ENCODE measurements at regions not wholly inside any gene's neighbourhood (a gene's known extent, or its start where the extent isn't known, plus 50 kb on each side); places are given as distances from the start of the nearest gene placed in this dataset.

DNA sequence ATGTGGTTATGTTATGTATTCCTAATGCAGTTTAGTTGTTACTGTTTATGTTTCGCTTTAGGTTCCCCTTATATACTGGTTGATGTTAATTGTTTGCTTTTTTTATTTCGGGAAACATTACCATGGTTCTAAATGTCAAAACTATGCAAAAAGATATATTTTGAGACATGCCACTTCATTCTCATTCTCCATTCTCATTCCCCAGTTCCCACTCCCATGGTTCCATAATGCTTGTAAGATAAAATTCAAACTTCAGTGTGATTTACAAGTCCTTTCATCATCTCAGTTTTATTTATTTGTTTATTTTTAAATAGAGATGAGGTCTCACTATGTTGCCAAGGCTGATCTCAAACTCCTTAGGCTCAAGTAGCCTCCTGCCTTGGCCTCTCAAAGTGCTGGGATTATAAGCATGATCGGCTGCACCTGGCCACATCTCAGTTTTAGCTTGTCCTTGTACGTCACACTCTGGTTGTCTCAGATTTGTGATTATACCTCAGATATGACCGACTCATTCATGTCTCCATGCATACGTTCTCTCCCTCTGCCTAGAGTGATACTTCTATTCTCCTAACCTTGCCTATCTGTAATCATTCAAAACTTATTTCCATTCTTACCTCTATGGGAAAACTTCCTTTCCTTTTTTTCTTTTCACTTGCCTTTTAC lies 407.8 kb upstream of the RGS6 start:
- H3K27ac ChIP-seq = no peak overlapping the region
- CTCF ChIA-PET = interaction anchor here (0.6 kb wide), 1 partner anchor 26 kb away, joined by 5 read pairs; no protein-coding TSS in a partner anchor
- POLR2A ChIA-PET (ENCODE audit: low non-redundant PET) = no interaction called here

DNA sequence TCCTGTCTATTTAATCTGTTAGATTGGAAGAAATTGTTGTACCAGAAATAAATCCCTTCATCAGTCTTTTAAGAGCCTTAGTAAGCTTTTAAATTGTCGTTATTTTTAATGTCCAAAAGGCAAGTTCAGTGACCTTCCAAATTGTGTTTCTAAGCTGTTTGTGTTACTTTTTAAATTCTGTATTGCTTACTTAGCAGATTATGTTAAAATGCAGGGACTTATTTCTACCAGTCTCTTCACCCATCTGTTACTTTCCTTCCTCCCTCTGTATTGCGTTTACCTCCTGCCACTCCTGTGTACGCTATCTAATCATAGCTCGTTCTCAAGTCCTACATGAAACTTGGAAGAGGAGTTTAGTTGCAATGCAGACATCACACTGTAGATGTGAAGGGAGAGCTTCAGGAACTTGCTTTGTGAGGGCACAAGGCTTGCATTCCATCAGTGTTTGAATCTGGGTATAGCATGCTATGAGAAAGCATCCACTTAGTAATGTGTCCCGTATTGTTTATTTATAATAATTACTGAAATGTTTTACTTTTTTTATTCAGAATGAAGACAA lies 406.5 kb upstream of the RGS6 start:
- POLR2A ChIA-PET (ENCODE audit: low non-redundant PET) = no interaction called here
- H3K27ac ChIP-seq = no peak overlapping the region
- CTCF ChIA-PET = interaction anchor here (0.5 to 0.6 kb wide), 2 partner anchors 15 to 172 kb away, joined by 3 read pairs; no protein-coding TSS in a partner anchor
- DNase-seq (ENCODE audit: low spot score) = no peak
- TF ChIP-seq, protein P1, sequence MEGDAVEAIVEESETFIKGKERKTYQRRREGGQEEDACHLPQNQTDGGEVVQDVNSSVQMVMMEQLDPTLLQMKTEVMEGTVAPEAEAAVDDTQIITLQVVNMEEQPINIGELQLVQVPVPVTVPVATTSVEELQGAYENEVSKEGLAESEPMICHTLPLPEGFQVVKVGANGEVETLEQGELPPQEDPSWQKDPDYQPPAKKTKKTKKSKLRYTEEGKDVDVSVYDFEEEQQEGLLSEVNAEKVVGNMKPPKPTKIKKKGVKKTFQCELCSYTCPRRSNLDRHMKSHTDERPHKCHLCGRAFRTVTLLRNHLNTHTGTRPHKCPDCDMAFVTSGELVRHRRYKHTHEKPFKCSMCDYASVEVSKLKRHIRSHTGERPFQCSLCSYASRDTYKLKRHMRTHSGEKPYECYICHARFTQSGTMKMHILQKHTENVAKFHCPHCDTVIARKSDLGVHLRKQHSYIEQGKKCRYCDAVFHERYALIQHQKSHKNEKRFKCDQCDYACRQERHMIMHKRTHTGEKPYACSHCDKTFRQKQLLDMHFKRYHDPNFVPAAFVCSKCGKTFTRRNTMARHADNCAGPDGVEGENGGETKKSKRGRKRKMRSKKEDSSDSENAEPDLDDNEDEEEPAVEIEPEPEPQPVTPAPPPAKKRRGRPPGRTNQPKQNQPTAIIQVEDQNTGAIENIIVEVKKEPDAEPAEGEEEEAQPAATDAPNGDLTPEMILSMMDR (conservative IDR thresholded peaks at IDR 0.05; ENCODE audit: low read depth) = no peak

More for the DNA sequence above, 407.8 kb upstream of the RGS6 start:
- no peak for DNase-seq (ENCODE audit: low spot score)
- TF ChIP-seq, protein P1 (conservative IDR thresholded peaks at IDR 0.05; ENCODE audit: low read depth) = no peak

- ChIA-PET CTCF (interaction anchor here (0.5 kb wide), 1 partner anchor 22 kb away, joined by 4 read pairs; no protein-coding TSS in a partner anchor), POLR2A (ENCODE audit: low non-redundant PET) (no interaction called here)
- TF ChIP-seq, protein P1 (conservative IDR thresholded peaks at IDR 0.05; ENCODE audit: low read depth) = no peak
- no peak for DNase-seq (ENCODE audit: low spot score)
- no peak overlapping the region for H3K27ac ChIP-seq
Measured at GRCh38 chr14:71526388-71526787, 405.8 kb upstream of the RGS6 start.

GRCh38 chr14:71527838-71528237 lies 404.4 kb upstream of the RGS6 start:
- CTCF ChIA-PET = interaction anchor here (0.6 kb wide), 1 partner anchor 561 kb away, joined by 3 read pairs; no protein-coding TSS in a partner anchor
- DNase-seq (ENCODE audit: low spot score) = no peak
- TF ChIP-seq, protein P1 (conservative IDR thresholded peaks at IDR 0.05; ENCODE audit: low read depth) = no peak
- H3K27ac ChIP-seq = no peak overlapping the region
- POLR2A ChIA-PET (ENCODE audit: low non-redundant PET) = no interaction called here

GRCh38 chr14:71529848-71530247 lies 402.4 kb upstream of the RGS6 start:
- no peak overlapping the region for H3K27ac ChIP-seq
- TF ChIP-seq, protein P1 (conservative IDR thresholded peaks at IDR 0.05; ENCODE audit: low read depth) = no peak
- POLR2A ChIA-PET (ENCODE audit: low non-redundant PET) = no interaction called here
- CTCF ChIA-PET = interaction anchor here (0.6 kb wide), 1 partner anchor 25 kb away, joined by 4 read pairs; no protein-coding TSS in a partner anchor
- no peak for DNase-seq (ENCODE audit: low spot score)

GRCh38 chr14:71532344-71532743 lies 399.9 kb upstream of the RGS6 start:
- TF ChIP-seq, protein P1 (conservative IDR thresholded peaks at IDR 0.05; ENCODE audit: low read depth) = no peak
- CTCF ChIA-PET = no interaction called here
- no peak overlapping the region for H3K27ac ChIP-seq
- POLR2A ChIA-PET (ENCODE audit: low non-redundant PET) = no interaction called here
- no peak for DNase-seq (ENCODE audit: low spot score)
